ENCODE measurements at regions not wholly inside any gene's neighbourhood (a gene's known extent, or its start where the extent isn't known, plus 50 kb on each side); places are given as distances from the start of the nearest gene placed in this dataset.

GRCh38 chr2:19807866-19808265 is 93.9 kb downstream of the TTC32 start:
- DNase-seq: no peak

GRCh38 chr2:19807346-19807745 is 94.4 kb downstream of the TTC32 start:
- DNase-seq: no peak

GRCh38 chr2:19806591-19806990 is 95.2 kb downstream of the TTC32 start:
- no peak for DNase-seq

- no peak for DNase-seq
These were observed 95.7 kb downstream of the TTC32 start for GRCh38 chr2:19806131-19806530.

- no peak for DNase-seq
These were observed 96.5 kb downstream of the TTC32 start for GRCh38 chr2:19805266-19805665.

GRCh38 chr2:19804639-19805260 is 97.0 kb downstream of the TTC32 start:
- no peak for DNase-seq

GRCh38 chr2:19802086-19802841 is 99.5 kb downstream of the TTC32 start:
- DNase-seq: no peak

- no peak for DNase-seq
These were observed 100.3 kb downstream of the TTC32 start for GRCh38 chr2:19801367-19802080.

- no peak for DNase-seq
These were observed 101.0 kb downstream of the TTC32 start for GRCh38 chr2:19800796-19801195.

- no peak for DNase-seq
These were observed 101.7 kb downstream of the TTC32 start for GRCh38 chr2:19799881-19800780.

- no peak for DNase-seq
These were observed 103.9 kb downstream of the TTC32 start for GRCh38 chr2:19797871-19798270.

GRCh38 chr2:19797243-19797810 is 104.5 kb downstream of the TTC32 start:
- no peak for DNase-seq

GRCh38 chr2:19796035-19796695 is 105.6 kb downstream of the TTC32 start:
- no peak for DNase-seq

GRCh38 chr2:19793132-19793750 is 108.5 kb downstream of the TTC32 start:
- no peak for DNase-seq

GRCh38 chr2:19790291-19790690 is 111.5 kb downstream of the TTC32 start:
- no peak for DNase-seq

- no peak for DNase-seq
These were observed 114.6 kb downstream of the TTC32 start for GRCh38 chr2:19787134-19787533.

GRCh38 chr2:19786408-19787058 is 115.2 kb downstream of the TTC32 start:
- no peak for DNase-seq

GRCh38 chr2:19785867-19786266 is 115.9 kb downstream of the TTC32 start:
- no peak for DNase-seq

GRCh38 chr2:19785447-19785846 is 116.3 kb downstream of the TTC32 start:
- no peak for DNase-seq

- no peak for DNase-seq
These were observed 117.3 kb downstream of the TTC32 start for GRCh38 chr2:19784456-19784855.

- DNase-seq: no peak
These were observed 117.8 kb downstream of the TTC32 start for GRCh38 chr2:19783935-19784334.
